GM21360 (cell line): ENCODE measurements at regions not wholly inside any gene's neighbourhood (a gene's known extent, or its start where the extent isn't known, plus 50 kb on each side); places are given as distances from the start of the nearest gene placed in this dataset.
A peak's percentile ranks its signal among the peaks of the same experiment; 100 is the strongest.

Experiments
- ATAC-seq: cut with Tn5 transposase; IDR thresholded peaks from one replicate; pipeline ENCODE4 v1.9.1; 2021; ENCODE audit warnings: mild to moderate bottlenecking, moderate library complexity; ENCODE audit not compliant: unreplicated experiment

DNA sequence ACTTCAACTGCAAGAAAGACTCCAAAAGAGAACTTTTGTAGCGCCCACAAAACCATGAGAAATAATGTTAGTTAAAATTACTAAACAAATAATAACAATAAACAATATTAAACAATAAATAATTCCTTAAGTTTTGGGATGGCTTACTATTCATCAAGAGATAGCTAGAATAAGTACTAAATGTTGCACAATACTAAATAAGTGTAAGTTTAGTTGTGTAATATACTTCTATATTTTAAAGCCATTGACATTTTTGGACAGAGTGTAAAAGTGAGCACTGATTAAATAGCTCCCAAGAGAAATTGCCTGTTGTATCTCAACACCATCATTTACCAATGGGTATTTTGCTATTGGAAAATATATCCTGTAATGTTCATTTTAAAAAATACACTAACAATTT lies 166.7 kb downstream of the ALG10 start:
- no peak for ATAC-seq

DNA sequence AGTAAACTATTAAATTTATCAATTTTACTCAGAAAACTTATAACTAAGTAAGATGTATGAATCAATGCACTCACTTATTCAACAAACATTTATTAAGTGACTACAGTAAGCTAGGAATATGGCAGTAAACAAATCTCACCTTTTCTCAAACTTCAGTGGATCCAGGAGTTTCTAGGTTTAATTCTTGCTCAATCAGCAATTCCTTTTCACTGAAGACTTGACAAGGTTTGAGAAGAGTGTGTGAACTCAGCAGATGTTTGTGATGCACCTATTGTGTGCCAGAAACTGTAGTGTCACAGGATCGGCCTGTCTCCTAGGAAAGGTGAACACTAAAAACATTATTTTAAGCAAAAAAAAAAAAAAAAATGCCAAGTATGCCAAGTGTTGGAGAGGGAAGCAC lies 167.8 kb downstream of the ALG10 start:
- no peak for ATAC-seq

DNA sequence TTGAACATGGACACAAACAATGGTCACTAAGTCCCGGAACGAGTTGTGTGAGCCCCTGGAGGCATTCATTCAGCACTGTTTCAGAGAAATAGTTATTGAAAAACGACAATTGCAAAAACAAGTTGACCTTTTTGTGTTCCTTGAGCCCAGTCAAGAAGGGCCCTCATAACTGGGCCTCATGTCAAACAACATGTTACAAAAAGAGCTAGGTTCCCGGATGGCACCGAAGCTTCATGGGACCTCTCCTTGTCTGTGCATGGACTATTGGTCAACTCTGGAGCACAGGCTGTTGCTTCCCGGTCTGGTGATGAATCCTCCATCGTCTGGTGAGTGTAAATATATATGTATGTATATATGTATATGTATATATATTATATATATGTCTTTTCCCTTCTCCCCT lies 176.6 kb downstream of the ALG10 start:
- no peak for ATAC-seq

DNA sequence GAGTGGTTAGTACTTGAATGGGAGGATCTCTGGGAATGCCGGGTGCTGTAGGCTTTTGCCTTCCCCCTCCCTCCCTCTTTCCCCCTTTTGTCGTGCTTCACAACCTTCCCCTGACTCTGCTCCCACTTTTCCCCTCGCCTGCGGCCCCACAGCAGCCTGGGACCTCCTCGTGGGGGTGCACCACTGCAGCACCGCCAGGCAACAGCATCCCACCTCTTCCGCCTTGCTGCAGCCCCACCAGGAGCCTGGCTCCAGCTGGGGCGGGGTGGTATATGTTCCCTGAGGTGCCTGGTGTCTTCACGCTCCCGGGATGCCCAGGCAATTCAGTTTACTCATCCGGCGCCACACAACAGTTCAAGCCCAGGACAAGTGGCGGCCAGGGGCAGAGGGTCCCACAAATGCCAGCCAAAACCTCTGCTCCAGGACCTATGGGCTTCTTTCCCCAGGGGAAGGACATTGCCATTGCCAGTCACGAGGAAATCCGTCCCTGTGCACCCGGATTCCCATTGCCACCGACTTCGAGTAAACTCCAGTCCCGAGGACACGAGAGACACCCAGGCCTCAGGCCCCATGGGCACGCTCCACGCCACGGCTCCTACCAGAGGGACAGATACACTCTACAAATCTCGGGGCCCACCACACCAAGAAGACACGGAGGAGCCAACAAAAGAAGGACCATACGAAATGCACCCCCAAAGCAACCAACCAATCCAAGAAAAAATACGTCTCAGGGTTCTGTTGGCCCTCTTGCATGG lies 181.7 kb downstream of the ALG10 start:
- ATAC-seq, result no peak

DNA sequence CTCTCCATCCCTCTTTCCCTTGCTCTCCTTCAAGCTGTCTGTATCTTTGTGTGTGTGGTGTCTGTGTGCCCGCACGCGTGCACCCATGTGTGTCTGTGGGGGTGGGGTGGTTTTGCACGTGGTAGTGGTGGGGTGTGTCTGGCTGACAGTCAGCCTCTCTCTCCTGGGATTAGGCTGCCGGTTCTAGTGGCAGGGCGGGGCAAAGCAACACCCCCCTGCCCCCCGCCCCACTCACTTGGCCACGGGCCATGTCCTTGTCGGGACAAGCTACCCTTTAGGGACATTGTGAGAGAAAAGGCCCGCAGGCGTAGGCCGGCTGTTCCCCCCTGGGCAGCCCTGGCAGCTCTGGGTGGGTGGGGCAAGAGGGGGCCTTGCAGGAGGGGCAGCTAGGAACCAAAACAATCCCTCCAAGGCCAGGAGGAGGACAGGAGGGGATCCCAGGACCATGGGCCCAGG lies 182.6 kb downstream of the ALG10 start:
- no peak for ATAC-seq

DNA sequence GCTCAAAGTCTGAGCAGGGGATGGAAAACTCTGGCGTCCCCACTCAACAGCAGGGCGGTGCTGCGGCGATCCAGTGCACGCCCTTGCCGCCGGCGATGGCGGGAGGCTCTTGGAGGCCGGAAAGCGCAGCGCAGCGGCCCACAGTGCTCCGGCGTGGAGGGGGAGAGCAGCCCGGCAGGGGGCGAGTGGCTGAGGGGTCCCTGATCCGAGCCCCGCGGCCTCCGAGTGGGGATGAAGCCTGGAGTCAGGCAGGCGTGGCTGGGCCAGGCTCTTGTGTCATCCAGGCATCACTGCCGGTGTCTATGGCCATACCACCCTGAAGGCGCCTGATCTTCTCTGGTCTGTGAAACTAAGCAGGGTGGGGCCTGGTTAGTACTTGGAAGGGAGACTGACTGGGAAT lies 183.1 kb downstream of the ALG10 start:
- no peak for ATAC-seq

DNA sequence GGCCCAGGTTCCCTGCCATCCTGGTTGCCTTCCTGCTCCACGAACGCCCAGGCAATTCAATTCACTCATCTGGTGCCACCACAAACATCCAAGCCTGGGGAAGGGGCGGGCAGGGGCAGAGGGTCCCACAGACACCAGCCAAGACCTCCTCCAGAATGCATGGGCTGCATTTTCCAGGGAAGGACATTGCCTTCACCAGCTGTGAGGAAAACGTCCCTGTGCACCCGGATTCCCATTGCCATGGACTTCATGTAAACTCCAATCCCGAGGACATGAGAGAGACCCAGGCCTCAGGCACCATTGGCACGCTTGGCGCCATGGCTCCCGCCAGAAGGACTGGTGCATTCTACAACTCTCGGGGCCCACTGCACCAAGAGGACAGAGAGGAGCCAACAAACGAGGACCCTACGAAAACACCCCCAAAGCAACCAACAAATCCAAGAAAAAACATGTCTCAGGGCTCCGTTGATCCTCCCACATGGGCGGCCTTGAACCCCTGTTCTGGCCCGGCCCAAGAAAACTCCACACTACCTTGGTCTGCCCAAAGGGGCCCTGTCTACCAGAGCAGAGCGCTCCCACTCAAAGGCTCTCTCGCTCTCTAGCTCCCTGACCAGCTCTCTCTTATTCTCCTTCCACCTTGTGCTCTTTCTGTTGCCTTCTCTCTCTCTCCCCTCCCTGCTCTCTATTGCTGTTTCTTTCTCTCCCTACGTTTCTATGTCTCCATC lies 183.9 kb downstream of the ALG10 start:
- ATAC-seq, result no peak

DNA sequence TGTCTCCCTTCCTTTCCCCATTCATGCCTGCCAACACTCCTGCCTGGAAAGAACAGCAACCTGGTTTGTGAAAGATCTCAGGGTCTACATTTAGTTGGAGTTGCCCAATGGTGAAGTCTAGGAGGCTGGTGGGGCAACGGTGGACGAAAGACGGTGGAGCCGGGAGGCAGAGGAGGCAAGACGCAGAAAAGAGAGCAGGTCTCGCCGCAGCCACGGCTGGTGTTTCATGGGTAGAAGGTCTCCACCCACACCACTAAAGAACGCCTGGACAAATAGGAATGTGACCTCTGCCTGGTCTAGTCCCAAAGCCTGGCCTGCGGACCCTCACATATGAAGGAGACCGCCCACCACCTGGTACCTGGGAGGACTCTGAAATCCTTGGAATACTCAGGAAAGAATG lies 185.6 kb downstream of the ALG10 start:
- ATAC-seq, result no peak

DNA sequence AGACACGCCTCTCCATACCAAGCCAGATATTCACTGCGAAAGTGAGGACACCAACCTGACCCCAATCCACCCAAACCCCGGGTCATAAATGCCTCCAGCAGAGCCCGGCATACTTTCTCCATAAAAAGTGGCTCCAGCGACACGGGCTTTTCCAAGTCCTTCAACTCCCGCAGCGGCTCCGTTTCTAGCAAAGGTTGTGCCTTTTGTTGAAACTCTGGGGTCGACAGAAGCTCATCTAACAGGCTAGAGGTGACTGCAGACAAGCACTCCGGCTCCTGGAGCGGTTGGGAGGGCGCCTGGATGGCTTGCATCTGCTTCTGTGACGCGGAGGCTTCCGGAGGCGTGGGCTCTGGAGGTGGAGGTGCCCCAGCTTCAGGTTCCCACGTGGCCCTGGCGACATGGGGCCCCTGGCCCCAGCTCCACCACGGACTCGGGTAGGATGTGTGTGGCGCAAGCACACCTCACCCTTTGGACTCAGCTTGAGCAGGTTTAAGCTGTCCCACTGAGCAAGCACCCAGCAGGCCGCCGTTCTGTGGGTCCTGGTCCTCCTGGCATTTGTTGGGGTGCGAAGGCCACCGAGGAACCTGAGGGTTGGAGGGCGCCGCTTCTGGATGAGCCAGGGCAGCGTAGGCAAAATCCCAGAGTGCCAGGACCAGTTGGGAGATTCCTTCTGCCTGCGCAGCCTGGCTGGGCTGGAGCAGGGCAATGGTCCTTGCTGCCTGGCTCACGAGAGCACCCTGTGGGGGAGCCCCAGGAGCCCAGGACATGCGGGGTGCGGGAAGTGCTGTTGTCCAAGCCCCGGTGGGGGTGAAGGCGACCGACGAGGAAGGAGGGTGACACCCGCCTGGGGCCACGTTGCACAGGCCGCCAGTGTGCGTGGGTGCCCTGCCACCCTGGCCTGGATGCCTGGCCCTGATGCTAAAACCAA lies 186.3 kb downstream of the ALG10 start:
- no peak for ATAC-seq

DNA sequence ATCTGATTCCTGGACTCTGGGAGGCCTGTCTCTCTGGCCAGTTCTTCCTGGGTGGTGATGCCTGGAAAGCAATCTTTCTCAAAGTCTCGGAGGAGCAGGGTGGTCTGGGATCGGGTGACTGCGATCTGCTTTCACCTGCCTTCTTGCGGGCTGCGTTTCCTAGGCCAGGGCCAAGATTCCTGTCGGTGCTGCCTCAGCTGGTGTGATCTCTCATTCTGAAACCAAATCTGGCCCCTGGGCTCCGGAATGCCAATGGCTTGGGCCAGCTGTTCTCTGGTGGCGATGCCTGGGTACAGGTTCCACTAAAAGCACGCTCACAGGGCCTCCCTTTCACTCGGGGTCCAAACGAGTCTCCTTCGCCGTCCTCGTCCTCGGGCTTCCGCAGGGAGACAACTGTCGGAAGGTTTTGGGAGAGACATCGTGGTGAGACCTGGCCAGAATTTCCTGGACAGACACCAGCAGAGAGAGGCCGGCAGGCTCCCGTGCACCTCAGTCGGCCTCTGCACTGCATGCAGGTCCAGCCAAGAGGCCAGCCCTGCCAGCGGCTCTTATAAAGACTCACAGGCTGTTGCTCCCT lies 187.1 kb downstream of the ALG10 start:
- ATAC-seq, result no peak

DNA sequence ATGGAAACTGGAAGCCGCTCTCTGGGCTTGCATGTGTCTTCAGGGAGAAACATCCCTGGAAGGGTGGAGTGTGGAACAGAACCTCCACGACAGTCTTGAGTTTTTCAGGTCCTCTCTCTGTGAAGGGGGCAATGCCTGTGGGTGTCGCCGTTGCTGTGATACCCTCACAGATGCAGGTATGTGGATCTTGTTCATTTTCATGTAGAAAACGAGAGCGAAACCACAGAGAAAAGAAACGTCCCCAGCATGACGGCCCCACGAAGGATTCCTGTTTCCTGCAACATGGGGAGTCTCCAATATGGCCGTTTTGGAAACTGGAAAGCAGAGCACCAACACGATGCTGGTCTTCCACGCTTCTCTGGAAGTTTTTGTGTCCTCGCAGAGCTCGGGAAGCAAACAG lies 187.9 kb downstream of the ALG10 start:
- no peak for ATAC-seq

DNA sequence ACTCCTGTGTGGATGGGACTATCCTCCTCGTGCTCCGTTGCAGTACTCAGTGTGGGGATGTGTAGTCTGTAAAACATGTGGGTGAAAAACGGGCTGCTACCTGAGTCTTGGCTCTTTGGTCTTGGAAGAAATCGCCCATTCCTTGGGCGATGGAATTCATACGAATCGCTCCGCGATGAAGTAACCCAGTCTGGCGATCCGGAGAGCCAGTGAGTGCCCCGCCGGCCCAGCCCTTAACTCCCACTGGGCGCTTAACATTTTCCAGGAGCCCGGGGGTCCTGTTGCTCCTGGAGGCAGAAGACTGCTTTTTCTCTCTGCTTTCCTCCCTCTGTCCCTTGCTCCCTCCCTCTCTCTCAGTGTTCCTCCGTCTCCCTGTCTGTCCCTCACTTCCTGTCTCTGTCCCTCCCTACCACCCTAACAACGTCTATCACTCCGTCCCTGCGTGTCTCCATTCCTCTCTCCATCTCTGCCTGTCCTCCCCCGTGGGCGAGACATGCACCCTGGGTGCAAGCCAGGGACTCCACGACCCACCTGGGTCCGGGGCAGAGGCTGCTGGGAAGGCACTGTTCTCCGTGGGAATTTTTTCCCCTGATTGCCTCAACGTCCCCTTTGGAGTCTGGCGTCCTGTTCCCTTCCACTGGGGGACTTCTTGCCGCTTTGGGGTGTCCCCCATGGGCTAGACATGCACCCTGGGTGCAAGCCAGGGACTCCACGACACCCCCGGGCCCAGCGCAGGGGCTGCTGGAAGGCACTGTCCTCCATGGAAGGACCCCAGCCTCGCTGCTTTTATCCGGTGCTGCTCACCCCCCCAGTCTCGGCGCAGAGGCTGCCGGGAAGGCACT lies 188.6 kb downstream of the ALG10 start:
- ATAC-seq, result no peak

DNA sequence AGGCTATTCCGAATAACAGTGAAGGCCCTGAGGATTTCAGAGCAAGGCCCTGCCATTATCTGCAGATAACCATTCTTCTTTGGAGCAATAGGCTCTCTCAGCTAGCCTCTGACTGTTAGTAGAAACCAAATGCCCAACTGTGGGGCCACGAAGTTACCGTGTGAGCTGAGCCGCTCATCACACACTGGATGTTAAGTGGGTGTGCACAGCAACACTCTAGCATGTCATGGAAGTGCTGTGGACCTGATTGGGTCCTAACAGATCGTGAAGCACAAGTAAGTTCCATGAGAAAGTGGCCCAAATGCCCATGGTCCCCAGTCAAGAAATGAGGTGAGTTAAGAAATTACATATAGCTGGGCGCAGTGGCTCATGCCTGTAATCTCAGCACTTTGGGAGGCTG lies 190.4 kb downstream of the ALG10 start:
- no peak for ATAC-seq

DNA sequence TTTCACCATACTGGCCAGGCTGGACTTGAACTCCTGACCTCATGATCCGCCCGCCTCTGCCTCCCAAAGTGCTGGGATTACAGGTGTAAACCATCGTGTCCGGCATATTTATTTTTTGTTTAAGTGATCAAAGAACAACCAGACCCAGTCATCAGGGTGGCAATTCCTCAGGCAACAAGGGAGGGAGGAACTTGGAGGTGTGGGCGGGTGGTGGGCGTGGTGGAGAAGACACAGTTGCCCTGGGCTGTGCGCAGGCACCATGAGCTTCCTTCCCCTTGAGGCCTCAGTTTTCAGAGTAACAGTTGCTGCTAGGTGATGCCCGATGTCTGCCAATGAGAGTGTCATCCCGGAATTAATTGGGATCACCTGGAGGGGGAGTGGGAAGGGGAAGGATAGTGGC lies 191.7 kb downstream of the ALG10 start:
- no peak for ATAC-seq

DNA sequence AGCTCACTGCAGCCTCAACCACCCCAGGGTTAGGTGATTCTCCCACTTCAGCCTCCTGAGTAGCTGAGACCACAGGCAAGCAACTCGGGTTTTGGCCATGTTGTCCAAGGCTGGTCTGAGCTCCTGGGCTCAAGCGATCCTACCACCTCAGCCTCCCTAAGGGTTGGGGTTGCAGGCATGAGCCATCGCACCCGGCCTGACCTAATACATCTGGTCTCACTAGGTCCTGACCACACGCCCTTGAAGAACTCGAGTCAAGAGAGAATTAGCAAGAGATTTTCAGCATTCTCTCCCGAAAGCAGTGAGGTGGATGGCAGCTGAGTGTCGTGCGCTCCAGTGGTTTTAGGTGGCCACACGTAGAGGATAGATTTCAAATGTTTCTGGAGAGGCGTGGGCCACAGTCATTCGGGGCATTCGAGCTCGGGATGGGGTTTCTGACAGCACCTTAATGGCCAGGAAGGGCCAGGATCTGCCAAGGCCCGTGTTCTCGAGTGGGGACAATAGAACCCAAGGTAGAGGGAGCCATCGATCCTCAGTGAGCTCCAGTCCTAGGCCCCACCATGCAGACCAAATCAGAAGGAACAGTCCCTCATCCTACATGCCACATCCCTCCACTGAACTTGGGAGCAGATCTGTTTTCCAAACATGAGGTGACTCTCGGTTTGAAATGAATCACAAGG lies 193.1 kb downstream of the ALG10 start:
- ATAC-seq, result no peak

DNA sequence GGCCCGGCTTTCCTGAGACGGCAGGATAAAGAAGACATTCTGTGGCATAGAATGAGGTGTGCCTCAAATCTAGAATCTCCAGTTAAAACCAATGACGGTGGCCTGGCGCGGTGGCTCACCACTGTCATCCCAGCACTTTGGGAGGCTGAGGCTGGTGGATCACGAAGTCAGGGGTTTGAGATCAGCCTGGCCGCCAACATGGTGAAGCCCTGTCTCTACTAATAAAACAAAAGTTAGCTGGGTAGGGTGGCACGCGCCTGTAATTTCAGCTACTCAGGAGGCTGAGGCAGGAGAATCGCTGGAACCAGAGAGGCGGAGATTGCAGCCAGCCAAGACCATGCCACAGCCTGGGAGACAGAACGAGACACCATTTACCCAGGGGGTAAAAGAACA lies 193.6 kb downstream of the ALG10 start:
- ATAC-seq, result no peak

DNA sequence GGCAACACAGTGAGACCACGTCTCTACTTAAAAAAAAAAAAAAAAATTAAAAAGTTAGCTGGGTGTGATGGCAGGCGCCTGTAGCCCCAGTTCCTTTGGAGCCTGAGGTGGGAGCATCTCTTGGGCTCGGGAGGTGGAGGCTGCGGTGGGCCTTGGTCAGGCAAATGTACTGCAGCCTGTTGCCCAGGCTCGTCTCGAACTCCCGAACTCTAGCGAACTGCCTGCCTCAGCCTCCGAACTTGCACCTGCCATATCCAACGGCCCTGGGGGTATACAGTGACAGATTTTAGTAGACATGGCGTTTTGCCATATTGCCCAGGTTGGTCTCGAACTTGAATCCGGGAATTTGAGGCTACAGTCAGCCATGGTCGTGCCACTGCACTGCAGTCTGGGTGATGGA lies 195.4 kb downstream of the ALG10 start:
- ATAC-seq, result no peak

DNA sequence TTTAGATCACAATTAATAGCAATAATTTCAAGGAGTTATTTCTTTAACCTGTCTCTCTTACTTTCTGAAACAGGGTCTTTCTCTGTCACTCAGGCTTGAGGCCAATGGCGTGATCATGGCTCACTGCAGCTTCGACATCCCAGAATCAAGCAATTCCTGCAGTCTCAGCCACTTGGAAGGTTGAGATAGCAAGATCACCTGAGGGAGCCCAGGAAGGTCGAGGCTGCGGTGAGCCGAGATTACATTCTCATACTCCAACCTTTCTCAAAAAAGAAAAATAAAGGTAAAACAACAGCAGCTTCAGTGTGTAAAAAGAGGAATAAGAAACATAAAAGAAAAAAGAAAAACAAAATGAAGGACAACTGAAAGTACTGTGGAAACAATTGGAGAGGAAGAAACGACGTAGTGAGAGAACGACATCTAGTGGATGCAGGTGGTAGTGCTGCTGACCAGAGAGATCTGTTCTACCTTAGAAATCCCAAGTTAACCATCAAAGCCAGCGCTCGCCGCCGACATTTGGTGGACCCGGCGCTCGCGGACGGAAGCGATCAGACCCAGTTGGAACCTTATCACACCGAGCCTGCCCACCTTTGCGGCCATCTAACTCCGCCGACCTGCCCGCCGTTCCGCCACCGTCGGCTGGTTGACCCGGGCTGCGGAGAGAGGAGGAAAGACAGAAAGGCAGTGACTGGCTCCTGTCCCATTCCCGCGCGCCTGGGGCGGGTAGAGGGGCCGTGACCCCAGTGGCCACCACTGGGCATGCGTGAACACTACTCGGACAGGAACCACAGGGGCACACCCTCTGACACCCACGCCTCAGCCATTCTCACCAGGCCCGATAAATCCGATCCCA lies 196.1 kb downstream of the ALG10 start:
- peak; percentile 77 for ATAC-seq
